HepG2 (cell line): ENCODE measurements at regions not wholly inside any gene's neighbourhood (a gene's known extent, or its start where the extent isn't known, plus 50 kb on each side); places are given as distances from the start of the nearest gene placed in this dataset.

Source experiments
- ATAC-seq: fragments of 200-7000 bp; cut with Tn5 transposase; 3 replicates; pipeline ENCODE4 v1.9.1; 2020; ENCODE audit warnings: mild to moderate bottlenecking, moderate library complexity
- BruUV-seq: library from RNA; stranded (reverse); fragments of 400-500 nt; replicated peaks from 2 replicates; lab custom pipeline; 2021; lab: Mats Ljungman, UMichigan
- CTCF ChIA-PET: fragments of 300-600 bp; formaldehyde crosslinking; extraction: SDS; loops from one replicate; lab custom pipeline; 2021; ENCODE audit warnings: low total read pairs, inconsistent platforms, low intra/inter-chr PET ratio; lab: Yijun Ruan, JAX
- POLR2A ChIA-PET: fragments of 350-600 bp; sonication (Branson Sonifier 250); formaldehyde crosslinking; loops from one replicate; lab custom pipeline; 2020; ENCODE audit warnings: antibody characterized with exemption, inconsistent platforms; lab: Yijun Ruan, JAX
- DNase-seq: peaks from one replicate; pipeline ENCODE4 v3.0.0-alpha.2; 2015; ENCODE audit warnings: low spot score
- FAIRE-seq: peaks from 3 replicates; lab custom pipeline; 2011; peaks lifted over from hg19 to GRCh38; lab: Jason Lieb, UNC
- H2AFZ ChIP-seq: one replicate; pipeline ENCODE4 v1.6.1; 2011; ENCODE audit warnings: low read length, inconsistent platforms
- H3K27ac ChIP-seq: fragments of 300-600 bp; 3 replicates; pipeline ENCODE4 v1.8.0; 2011; ENCODE audit warnings: mixed run types, mild to moderate bottlenecking, mixed read lengths, low read length, inconsistent platforms; ENCODE audit not compliant: insufficient read depth; ENCODE audit errors: extremely low read length
- H3K27me3 ChIP-seq, 2 experiments: fragments of 200-600 bp in 1 of 2; 2 replicates in 1 of 2; 3 replicates in 1 of 2; pipeline versions ENCODE4 v1.6.0 to v1.8.0; 2011; ENCODE audit warnings: low read length in 2 of 2, mild to moderate bottlenecking in 2 of 2, moderate library complexity in 2 of 2, inconsistent platforms in 1 of 2; ENCODE audit not compliant: insufficient read depth in 2 of 2, control insufficient read depth in 1 of 2
- H3K36me3 ChIP-seq, 2 experiments: fragments of 200-600 bp in 1 of 2; replicated peaks in 1 of 2; 2 replicates in 1 of 2; 3 replicates in 1 of 2; pipeline versions ENCODE4 v1.5.1 to v1.8.0; 2011; ENCODE audit warnings: low read length in 2 of 2, inconsistent platforms in 1 of 2; ENCODE audit not compliant: insufficient read depth in 2 of 2, control insufficient read depth in 1 of 2
- H3K4me1 ChIP-seq: 2 replicates; pipeline ENCODE4 v1.5.1; 2012; ENCODE audit warnings: low read length, inconsistent platforms; ENCODE audit not compliant: insufficient read depth
- H3K4me2 ChIP-seq: 2 replicates; pipeline ENCODE4 v1.6.0; 2011; ENCODE audit warnings: low read depth, low read length, inconsistent platforms
- H3K4me3 ChIP-seq, 3 experiments: fragments of 200-600 bp in 1 of 3; sonication (generic), shearing (Covaris generic) in 1 of 3; replicated peaks in 1 of 3; 2 replicates each; pipeline ENCODE4 v1.5.1; 2011 to 2016; ENCODE audit warnings: low read length in 3 of 3, inconsistent platforms in 2 of 3, low read depth in 2 of 3, mild to moderate bottlenecking in 2 of 3, control low read depth in 1 of 3, mixed read lengths in 1 of 3; ENCODE audit not compliant: insufficient read depth in 1 of 3
- H3K79me2 ChIP-seq: one replicate; pipeline ENCODE4 v1.6.1; 2011; ENCODE audit warnings: low read length, inconsistent platforms; ENCODE audit not compliant: insufficient read depth
- H3K9ac ChIP-seq: 2 replicates; pipeline ENCODE4 v1.6.0; 2011; ENCODE audit warnings: mild to moderate bottlenecking, low read depth, low read length, inconsistent platforms; ENCODE audit not compliant: insufficient read depth
- H3K9me3 ChIP-seq: 2 replicates; pipeline ENCODE4 v1.5.1; 2012; ENCODE audit warnings: mild to moderate bottlenecking, low read length
- H4K20me1 ChIP-seq: 2 replicates; pipeline ENCODE4 v1.6.0; 2011; ENCODE audit warnings: inconsistent platforms, mild to moderate bottlenecking, low read length, moderate library complexity; ENCODE audit not compliant: insufficient read depth
- EEA1 ChIP-seq: sonication (generic); formaldehyde crosslinking; IDR thresholded peaks from 2 replicates; pipeline ENCODE4 v1.5.1; 2020; ENCODE audit warnings: mild to moderate bottlenecking, missing genetic modification reagents, borderline replicate concordance
- HDAC1 ChIP-seq: sonication (generic); formaldehyde crosslinking; IDR thresholded peaks from 2 replicates; pipeline ENCODE4 v1.5.1; 2020; ENCODE audit warnings: mild to moderate bottlenecking, missing genetic modification reagents
- HMGXB4 ChIP-seq, 2 experiments: sonication (generic) in 1 of 2; formaldehyde crosslinking in 1 of 2; IDR thresholded peaks; 2 replicates each; pipeline versions ENCODE4 v1.4.0 to v1.6.1; 2018 to 2020; ENCODE audit warnings: missing genetic modification reagents in 2 of 2, borderline replicate concordance in 1 of 2, low read depth in 1 of 2, mild to moderate bottlenecking in 1 of 2, missing biosample characterization in 1 of 2
- NPAS2 ChIP-seq: sonication (generic); formaldehyde crosslinking; IDR thresholded peaks from 2 replicates; pipeline ENCODE4 v1.8.0; 2022; ENCODE audit warnings: mild to moderate bottlenecking, missing genetic modification reagents, borderline replicate concordance
- POLR2AphosphoS5 ChIP-seq: IDR thresholded peaks from 2 replicates; pipeline ENCODE4 v1.6.1; 2012; ENCODE audit warnings: low read depth, low read length
- SMARCC2 ChIP-seq: fragments of 450-650 bp; IDR thresholded peaks from 2 replicates; pipeline ENCODE4 v1.6.1; 2017; ENCODE audit warnings: antibody characterized with exemption, mild to moderate bottlenecking
- TCF7L2 ChIP-seq: IDR thresholded peaks from 2 replicates; pipeline ENCODE4 v1.6.1; 2011; ENCODE audit warnings: mild to moderate bottlenecking, low read depth, low read length, moderate library complexity
- TRIM24 ChIP-seq: sonication (generic); formaldehyde crosslinking; IDR thresholded peaks from 2 replicates; pipeline ENCODE4 v1.8.0; 2022; ENCODE audit warnings: mild to moderate bottlenecking, missing genetic modification reagents
- ZNF12 ChIP-seq: sonication (generic); formaldehyde crosslinking; IDR thresholded peaks from 2 replicates; pipeline ENCODE4 v1.5.0; 2020; ENCODE audit warnings: missing genetic modification reagents
- ZNF180 ChIP-seq: sonication (generic); formaldehyde crosslinking; IDR thresholded peaks from 2 replicates; pipeline ENCODE4 v1.4.0; 2020; ENCODE audit warnings: low read depth, missing genetic modification reagents, borderline replicate concordance
- ZNF280D ChIP-seq: sonication (generic); formaldehyde crosslinking; IDR thresholded peaks from 2 replicates; pipeline ENCODE4 v1.5.1; 2020; ENCODE audit warnings: mild to moderate bottlenecking, missing genetic modification reagents
- ZNF362 ChIP-seq: sonication (generic); formaldehyde crosslinking; IDR thresholded peaks from 2 replicates; pipeline ENCODE4 v1.4.0; 2020; ENCODE audit warnings: missing genetic modification reagents, mild to moderate bottlenecking, borderline replicate concordance
- ZNF496 ChIP-seq: sonication (generic); formaldehyde crosslinking; IDR thresholded peaks from 2 replicates; pipeline ENCODE4 v1.8.1; 2023; ENCODE audit warnings: mild to moderate bottlenecking, moderate library complexity, missing genetic modification reagents; ENCODE audit not compliant: insufficient replicate concordance
- ZNF570 ChIP-seq: sonication (generic); formaldehyde crosslinking; IDR thresholded peaks from 2 replicates; pipeline ENCODE4 v1.4.0; 2020; ENCODE audit warnings: mild to moderate bottlenecking, missing genetic modification reagents, borderline replicate concordance
- ZNF616 ChIP-seq: sonication (generic); formaldehyde crosslinking; IDR thresholded peaks from 2 replicates; pipeline ENCODE4 v1.5.0; 2020; ENCODE audit warnings: low read depth, mild to moderate bottlenecking, missing genetic modification reagents
- ZNF674 ChIP-seq: sonication (generic); formaldehyde crosslinking; IDR thresholded peaks from 2 replicates; pipeline ENCODE4 v1.5.0; 2020; ENCODE audit warnings: low read depth, mild to moderate bottlenecking, missing genetic modification reagents
- ZNF75D ChIP-seq: sonication (generic); formaldehyde crosslinking; IDR thresholded peaks from 2 replicates; pipeline ENCODE4 v1.8.1; 2023; ENCODE audit warnings: missing genetic modification reagents, mild to moderate bottlenecking, borderline replicate concordance
- ZNF772 ChIP-seq: sonication (generic); formaldehyde crosslinking; IDR thresholded peaks from 2 replicates; pipeline ENCODE4 v1.5.0; 2020; ENCODE audit warnings: mild to moderate bottlenecking, missing genetic modification reagents
- ZNF839 ChIP-seq: sonication (generic); formaldehyde crosslinking; IDR thresholded peaks from 2 replicates; pipeline ENCODE4 v1.4.0; 2020; ENCODE audit warnings: missing genetic modification reagents, mild to moderate bottlenecking, borderline replicate concordance
- WGBS: methylation state at CpG from one replicate; pipeline ENCODE4 v1.1.6; 2017; ENCODE audit warnings: low lambda C conversion rate; 5-methylcytosine and 5-hydroxymethylcytosine counted together
- in situ Hi-C: cut with HindIII; loops from 2 replicates; pipeline ENCODE4 v1.10.0; 2017; ENCODE audit warnings: low pct_unique_long_range_greater_than_20kb; ENCODE audit not compliant: extremely low pct_ligation_motif_present
- intact Hi-C: fragments of 100-400 bp; cut with micrococcal nuclease; formaldehyde crosslinking; loops from one replicate; pipeline ENCODE4 v1.10.0; 2022; ENCODE audit not compliant: unreplicated experiment

- H3K27me3 ChIP-seq, result no peaks in the 10 kb centered on the region
- no peak for DNase-seq
- no peak overlapping the region for H2AFZ ChIP-seq
- ChIA-PET POLR2A (no interaction called here), CTCF (no interaction called here)
- H3K4me3 ChIP-seq, result no peak overlapping the region
- BruUV-seq, result no TSS peak
- no peak overlapping the region for H3K27ac ChIP-seq
- no peak overlapping the region for H3K9ac ChIP-seq
- intact Hi-C loops, result no loop called here
- FAIRE-seq, result no peak
- no peaks in the 10 kb centered on the region for H3K79me2 ChIP-seq
- no peaks in the 10 kb centered on the region for H3K9me3 ChIP-seq
- ATAC-seq, result no peak
- WGBS, result 6% methylated on average over 1 of the region's 1 CpG
- H3K36me3 ChIP-seq, result no peaks in the 10 kb centered on the region
- in situ Hi-C loops, result no loop called here
- H3K4me1 ChIP-seq, result no peaks in the 10 kb centered on the region
- H4K20me1 ChIP-seq, result no peaks in the 10 kb centered on the region
- H3K4me2 ChIP-seq, result no peak overlapping the region
- TF ChIP-seq ZNF839 (CRISPR knock-in tag) (no peak), NPAS2 (CRISPR knock-in tag) (no peak), TCF7L2 (no peak), ZNF12 (CRISPR knock-in tag) (no peak), POLR2AphosphoS5 (no peak), HDAC1 (CRISPR knock-in tag) (no peak), TRIM24 (CRISPR knock-in tag) (no peak), ZNF496 (CRISPR knock-in tag) (no peak), ZNF180 (CRISPR knock-in tag) (no peak), ZNF674 (CRISPR knock-in tag) (no peak), SMARCC2 (no peak), ZNF772 (CRISPR knock-in tag) (no peak), EEA1 (no peak), ZNF362 (CRISPR knock-in tag) (no peak), ZNF75D (no peak), HMGXB4 (CRISPR knock-in tag; IDR thresholded peaks at IDR 0.05; ENCODE audit: borderline replicate concordance in 1 of 2, low read depth in 1 of 2) (no peak), ZNF280D (no peak), ZNF570 (CRISPR knock-in tag) (no peak), ZNF616 (no peak)
Measured at GRCh38 chr2:144999936-145000335, 480.0 kb upstream of the ZEB2 start.
